H1 (cell line): ENCODE measurements at regions not wholly inside any gene's neighbourhood (a gene's known extent, or its start where the extent isn't known, plus 50 kb on each side); places are given as distances from the start of the nearest gene placed in this dataset.
"Not testable (repeated sequence)": the region's sequence is repeated elsewhere in the genome, so short reads cannot be mapped to it uniquely, and the experiment has no call there.

Source experiments
- CTCF ChIA-PET: fragments of 300-600 bp; sonication (Branson Sonifier 250); formaldehyde crosslinking; loops from one replicate; lab custom pipeline; 2021; ENCODE audit not compliant: partially characterized antibody; lab: Charles Lee
- POLR2A ChIA-PET: fragments of 300-600 bp; sonication (Branson Sonifier 250); formaldehyde crosslinking; loops from one replicate; lab custom pipeline; 2021; ENCODE audit warnings: inconsistent platforms; ENCODE audit not compliant: partially characterized antibody; lab: Charles Lee
- DNase-seq, 2 experiments: peaks; one replicate each; pipeline versions ENCODE4 v3.0.0 to v3.0.0-alpha.2; 2010 to 2022; ENCODE audit warnings: low spot score in 2 of 2, low read depth in 1 of 2, mixed read lengths in 1 of 2
- FAIRE-seq: peaks from 2 replicates; lab custom pipeline; 2011; peaks lifted over from hg19 to GRCh38; lab: Jason Lieb, UNC
- H2AFZ ChIP-seq: 2 replicates; pipeline ENCODE4 v1.8.1; 2012; ENCODE audit warnings: low read length, inconsistent platforms
- H2AK5ac ChIP-seq: 2 replicates; pipeline ENCODE4 v1.6.1; 2013; ENCODE audit warnings: low read depth, low read length
- H2BK120ac ChIP-seq: replicated peaks from 2 replicates; pipeline ENCODE3; 2013; ENCODE audit warnings: low read depth, low read length, inconsistent platforms
- H2BK12ac ChIP-seq: 2 replicates; pipeline ENCODE4 v1.6.1; 2013; ENCODE audit warnings: low read depth, low read length
- H2BK15ac ChIP-seq: 2 replicates; pipeline ENCODE4 v1.6.1; 2013; ENCODE audit warnings: low read length
- H2BK20ac ChIP-seq: 2 replicates; pipeline ENCODE4 v1.6.1; 2013; ENCODE audit warnings: low read length
- H2BK5ac ChIP-seq: 2 replicates; pipeline ENCODE4 v1.6.1; 2013; ENCODE audit warnings: low read depth, low read length
- H3K14ac ChIP-seq: 2 replicates; pipeline ENCODE4 v1.6.1; 2013; ENCODE audit warnings: inconsistent platforms; ENCODE audit not compliant: insufficient read length
- H3K18ac ChIP-seq: 2 replicates; pipeline ENCODE4 v1.6.1; 2013; ENCODE audit warnings: low read length; ENCODE audit errors: extremely low read depth
- H3K23ac ChIP-seq: 2 replicates; pipeline ENCODE4 v1.6.1; 2013; ENCODE audit warnings: inconsistent platforms; ENCODE audit not compliant: insufficient read length
- H3K23me2 ChIP-seq: 2 replicates; pipeline ENCODE4 v1.6.1; 2013; ENCODE audit warnings: low read depth, low read length
- H3K27ac ChIP-seq: 2 replicates; pipeline ENCODE4 v1.6.1; 2011; ENCODE audit warnings: low read depth, low read length, inconsistent platforms
- H3K27me3 ChIP-seq, 4 experiments: replicated peaks in 1 of 4; 1 replicate in 1 of 4; 2 replicates in 3 of 4; pipeline versions ENCODE4 v1.6.1 to v1.8.1; 2011 to 2013; ENCODE audit warnings: low read length in 3 of 4, mild to moderate bottlenecking in 3 of 4, inconsistent platforms in 2 of 4, mixed read lengths in 2 of 4, moderate library complexity in 1 of 4; ENCODE audit not compliant: control insufficient read depth in 3 of 4, insufficient read depth in 3 of 4; ENCODE audit errors: extremely low read depth in 1 of 4
- H3K36me3 ChIP-seq, 4 experiments: 2 replicates each; pipeline versions ENCODE4 v1.6.1 to v1.8.1; 2011 to 2013; ENCODE audit warnings: mild to moderate bottlenecking in 4 of 4, low read length in 3 of 4, moderate library complexity in 2 of 4, control low read depth in 1 of 4, inconsistent platforms in 1 of 4; ENCODE audit not compliant: insufficient read depth in 4 of 4, control insufficient read depth in 2 of 4
- H3K4ac ChIP-seq: replicated peaks from 2 replicates; pipeline ENCODE3; 2013; ENCODE audit warnings: low read length, low read depth, mixed read lengths, inconsistent platforms; ENCODE audit not compliant: insufficient read length
- H3K4me1 ChIP-seq, 4 experiments: replicated peaks in 1 of 4; 1 replicate in 1 of 4; 2 replicates in 3 of 4; pipeline versions ENCODE4 v1.6.1 to v1.8.1; 2011 to 2013; ENCODE audit warnings: low read length in 3 of 4, inconsistent platforms in 2 of 4, mixed read lengths in 1 of 4; ENCODE audit not compliant: insufficient read depth in 4 of 4, control insufficient read depth in 3 of 4
- H3K4me2 ChIP-seq, 2 experiments: 2 replicates each; pipeline versions ENCODE4 v1.6.1 to v1.8.1; 2011 to 2013; ENCODE audit warnings: low read depth in 2 of 2, low read length in 2 of 2, control low read depth in 1 of 2, inconsistent platforms in 1 of 2, mild to moderate bottlenecking in 1 of 2; ENCODE audit not compliant: insufficient read depth in 1 of 2
- H3K4me3 ChIP-seq, 4 experiments: fragments of 200-600, 300-600 bp in 1 of 4; sonication (generic), shearing (Covaris generic), sonication (Bioruptor Twin) in 1 of 4; 2 replicates each; pipeline versions ENCODE4 v1.5.1 to v1.8.1; 2011 to 2016; ENCODE audit warnings: low read length in 4 of 4, low read depth in 3 of 4, control low read depth in 2 of 4, inconsistent platforms in 2 of 4, mild to moderate bottlenecking in 2 of 4, mixed read lengths in 1 of 4, moderate library complexity in 1 of 4; ENCODE audit not compliant: insufficient read depth in 2 of 4; ENCODE audit errors: extremely low read depth in 1 of 4
- H3K56ac ChIP-seq: replicated peaks from 2 replicates; pipeline ENCODE3; 2013; ENCODE audit warnings: low read depth, mild to moderate bottlenecking, mixed read lengths, low read length, inconsistent platforms; ENCODE audit not compliant: insufficient read length
- H3K79me1 ChIP-seq: 2 replicates; pipeline ENCODE4 v1.6.1; 2013; ENCODE audit warnings: low read depth, low read length, control low read depth
- H3K79me2 ChIP-seq, 2 experiments: 2 replicates each; pipeline versions ENCODE4 v1.6.1 to v1.8.1; 2012 to 2013; ENCODE audit warnings: low read length in 2 of 2, mild to moderate bottlenecking in 2 of 2, inconsistent platforms in 1 of 2; ENCODE audit not compliant: insufficient read depth in 2 of 2, control insufficient read depth in 1 of 2
- H3K9ac ChIP-seq, 4 experiments: replicated peaks in 1 of 4; 1 replicate in 1 of 4; 2 replicates in 3 of 4; pipeline versions ENCODE4 v1.6.1 to v1.8.1; 2011 to 2013; ENCODE audit warnings: low read depth in 3 of 4, low read length in 3 of 4, control low read depth in 2 of 4, mild to moderate bottlenecking in 2 of 4, moderate library complexity in 2 of 4, inconsistent platforms in 1 of 4; ENCODE audit errors: extremely low read depth in 1 of 4
- H3K9me3 ChIP-seq, 2 experiments: 2 replicates each; pipeline versions ENCODE4 v1.6.1 to v1.8.1; 2012 to 2013; ENCODE audit warnings: mild to moderate bottlenecking in 2 of 2, moderate library complexity in 2 of 2, control low read depth in 1 of 2, inconsistent platforms in 1 of 2, low read depth in 1 of 2, low read length in 1 of 2, mixed read lengths in 1 of 2; ENCODE audit not compliant: insufficient read depth in 2 of 2
- H4K20me1 ChIP-seq, 2 experiments: replicated peaks in 1 of 2; 2 replicates each; pipeline versions ENCODE3 to v1.8.1; 2011 to 2013; ENCODE audit warnings: inconsistent platforms in 2 of 2, low read length in 2 of 2, mild to moderate bottlenecking in 1 of 2; ENCODE audit not compliant: insufficient read depth in 2 of 2, control insufficient read depth in 1 of 2
- H4K5ac ChIP-seq: 2 replicates; pipeline ENCODE4 v1.6.1; 2013; ENCODE audit warnings: low read length, low read depth, mixed read lengths, inconsistent platforms; ENCODE audit not compliant: insufficient read length
- H4K8ac ChIP-seq: 2 replicates; pipeline ENCODE4 v1.8.0; 2013; ENCODE audit warnings: mild to moderate bottlenecking, moderate library complexity, low read length, inconsistent platforms; ENCODE audit not compliant: insufficient read depth; ENCODE audit errors: extremely low read depth
- H4K91ac ChIP-seq: replicated peaks from 2 replicates; pipeline ENCODE3; 2013; ENCODE audit warnings: low read length, mixed read lengths, inconsistent platforms; ENCODE audit not compliant: insufficient read length
- WGBS, 2 experiments: shearing (Covaris generic) in 1 of 2; methylation state at CpG; one replicate each; pipeline versions ENCODE4 v1.1.6 to v1.1.7; 2013 to 2015; ENCODE audit warnings: low lambda C conversion rate in 2 of 2, mixed read lengths in 2 of 2, inconsistent platforms in 1 of 2, low coverage in 1 of 2, missing lambda C conversion rate in 1 of 2; ENCODE audit not compliant: insufficient replicate concordance in 2 of 2, insufficient coverage in 1 of 2, insufficient read length in 1 of 2; ENCODE audit errors: extremely low coverage in 1 of 2, missing lambda C conversion rate in 1 of 2; 5-methylcytosine and 5-hydroxymethylcytosine counted together

DNA sequence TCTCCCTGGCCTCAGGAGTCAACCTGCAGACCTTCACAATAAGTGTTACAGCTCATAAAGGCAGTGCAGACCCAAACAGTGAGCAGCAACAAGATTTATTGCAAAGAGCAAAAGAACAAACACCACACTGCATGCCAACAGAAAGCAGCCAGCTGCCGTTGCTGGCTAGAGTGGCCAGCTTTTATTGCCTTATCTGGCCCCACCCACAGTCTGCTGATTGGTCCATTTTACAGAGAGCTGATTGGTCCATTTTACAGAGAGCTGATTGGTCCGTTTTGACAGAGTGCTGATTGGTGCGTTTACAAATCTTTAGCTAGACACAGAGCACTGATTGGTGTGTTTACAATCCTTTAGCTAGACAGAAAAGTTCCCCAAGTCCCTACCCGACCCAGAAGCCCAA lies 885.9 kb upstream of the SPRY2 start:
- H4K8ac ChIP-seq, H3K14ac ChIP-seq, H3K4ac ChIP-seq, H2BK12ac ChIP-seq, H2AFZ ChIP-seq, H2BK15ac ChIP-seq, H3K27ac ChIP-seq, H3K18ac ChIP-seq, FAIRE-seq, H3K4me3 ChIP-seq, H4K20me1 ChIP-seq, H3K9ac ChIP-seq, H3K56ac ChIP-seq, H2AK5ac ChIP-seq, H2BK20ac ChIP-seq, H3K4me1 ChIP-seq, H3K9me3 ChIP-seq, POLR2A ChIA-PET, DNase-seq, H3K36me3 ChIP-seq, H3K23ac ChIP-seq, H3K79me2 ChIP-seq, H4K5ac ChIP-seq, H2BK120ac ChIP-seq, H3K4me2 ChIP-seq, H4K91ac ChIP-seq, H3K27me3 ChIP-seq, CTCF ChIA-PET, H2BK5ac ChIP-seq, H3K79me1 ChIP-seq, H3K23me2 ChIP-seq: not testable (repeated sequence)
- WGBS, 2 experiments = 96% methylated on average over 4 of the region's 4 CpGs; no CpG with 5 or more reads in 1 of the 2 experiments
